RWPE2 (cell line): ENCODE measurements at regions not wholly inside any gene's neighbourhood (a gene's known extent, or its start where the extent isn't known, plus 50 kb on each side); places are given as distances from the start of the nearest gene placed in this dataset.
"Not testable (repeated sequence)": the region's sequence is repeated elsewhere in the genome, so short reads cannot be mapped to it uniquely, and the experiment has no call there.

Source experiments
- ATAC-seq: fragments of 200-7000 bp; cut with Tn5 transposase; 3 replicates; pipeline ENCODE4 v1.9.1; 2021; ENCODE audit warnings: low read depth
- DNase-seq: peaks from one replicate; pipeline ENCODE4 v3.0.0-alpha.2; 2020; ENCODE audit warnings: low spot score
- H3K27ac ChIP-seq: fragments of 450-650 bp; 2 replicates; pipeline ENCODE4 v1.5.1; 2017; ENCODE audit warnings: mild to moderate bottlenecking; ENCODE audit not compliant: poor library complexity, severe bottlenecking
- H3K27me3 ChIP-seq: fragments of 250-450 bp; sonication (Bioruptor Pico); 2 replicates; pipeline ENCODE4 v1.5.1; 2021; ENCODE audit warnings: mild to moderate bottlenecking, moderate library complexity; ENCODE audit not compliant: insufficient read depth, poor library complexity, severe bottlenecking
- H3K36me3 ChIP-seq: fragments of 250-450 bp; sonication (Bioruptor Pico); 2 replicates; pipeline ENCODE4 v1.5.1; 2020; ENCODE audit warnings: low read depth, mild to moderate bottlenecking, moderate library complexity
- H3K4me1 ChIP-seq: fragments of 250-450 bp; sonication (Bioruptor Pico); 2 replicates; pipeline ENCODE4 v1.5.1; 2021; ENCODE audit warnings: mild to moderate bottlenecking, moderate library complexity; ENCODE audit not compliant: insufficient read depth, poor library complexity, severe bottlenecking
- H3K4me3 ChIP-seq: fragments of 250-450 bp; sonication (Bioruptor Pico); 2 replicates; pipeline ENCODE4 v1.5.1; 2021; ENCODE audit warnings: mild to moderate bottlenecking, moderate library complexity; ENCODE audit not compliant: severe bottlenecking
- H3K9me3 ChIP-seq: fragments of 250-450 bp; sonication (Bioruptor Pico); 2 replicates; pipeline ENCODE4 v1.5.1; 2021; ENCODE audit warnings: mild to moderate bottlenecking, moderate library complexity; ENCODE audit not compliant: severe bottlenecking
- CTCF ChIP-seq: fragments of 450-650 bp; IDR thresholded peaks from one replicate; pipeline ENCODE4 v1.5.1; 2017; ENCODE audit warnings: mild to moderate bottlenecking, moderate library complexity; ENCODE audit not compliant: poor library complexity, severe bottlenecking

GRCh38 chr2:160568856-160569255 lies 75.2 kb upstream of the RBMS1 start:
- no peak for TF ChIP-seq CTCF
- Histone ChIP-seq H3K36me3 (no peaks in the 10 kb centered on the region), H3K27ac (no peak overlapping the region), H3K9me3 (no peaks in the 10 kb centered on the region), H3K4me3 (no peak overlapping the region), H3K4me1 (no peaks in the 10 kb centered on the region), H3K27me3 (no peaks in the 10 kb centered on the region)
- ATAC-seq = no peak
- no peak for DNase-seq

GRCh38 chr2:160570376-160570775 lies 76.8 kb upstream of the RBMS1 start:
- TF ChIP-seq CTCF = no peak
- DNase-seq = no peak
- H3K4me3 ChIP-seq = no peak overlapping the region
- no peak overlapping the region for H3K27ac ChIP-seq
- peaks cover 9% of the 10 kb centered on the region for H3K4me1 ChIP-seq
- H3K9me3 ChIP-seq = no peaks in the 10 kb centered on the region
- H3K36me3 ChIP-seq = no peaks in the 10 kb centered on the region
- no peak for ATAC-seq
- H3K27me3 ChIP-seq = no peaks in the 10 kb centered on the region

- Histone ChIP-seq H3K9me3 (no peaks in the 10 kb centered on the region), H3K27ac (peak overlapping the region; percentile 62), H3K4me1 (peaks cover 19% of the 10 kb centered on the region), H3K36me3 (no peaks in the 10 kb centered on the region), H3K27me3 (no peaks in the 10 kb centered on the region), H3K4me3 (no peak overlapping the region)
- ATAC-seq (peak; percentile 95), DNase-seq (no peak)
- no peak for TF ChIP-seq CTCF
Observed at GRCh38 chr2:160574468-160575140, 81.0 kb upstream of the RBMS1 start.

GRCh38 chr2:160575368-160575767 lies 81.8 kb upstream of the RBMS1 start:
- no peak for TF ChIP-seq CTCF
- peaks cover 19% of the 10 kb centered on the region for H3K4me1 ChIP-seq
- H3K36me3 ChIP-seq = no peaks in the 10 kb centered on the region
- no peak for ATAC-seq
- no peak for DNase-seq
- no peak overlapping the region for H3K4me3 ChIP-seq
- H3K27ac ChIP-seq = peak overlapping the region; percentile 62
- no peaks in the 10 kb centered on the region for H3K9me3 ChIP-seq
- no peaks in the 10 kb centered on the region for H3K27me3 ChIP-seq

GRCh38 chr2:160576054-160576499 lies 82.5 kb upstream of the RBMS1 start:
- H3K9me3 ChIP-seq = no peaks in the 10 kb centered on the region
- H3K27ac ChIP-seq = peak overlapping the region; percentile 62
- no peaks in the 10 kb centered on the region for H3K27me3 ChIP-seq
- ATAC-seq = peak; percentile 44; the same call in 2 of the 3 replicates
- no peak overlapping the region for H3K4me3 ChIP-seq
- peaks cover 19% of the 10 kb centered on the region for H3K4me1 ChIP-seq
- TF ChIP-seq CTCF = no peak
- H3K36me3 ChIP-seq = no peaks in the 10 kb centered on the region
- no peak for DNase-seq

- not testable (repeated sequence) for DNase-seq, H3K9me3 ChIP-seq, H3K27me3 ChIP-seq, H3K4me3 ChIP-seq, H3K36me3 ChIP-seq, ATAC-seq
- Histone ChIP-seq H3K27ac (peak overlapping the region; percentile 62), H3K4me1 (peaks cover 19% of the 10 kb centered on the region)
Observed at GRCh38 chr2:160577081-160577480, 83.5 kb upstream of the RBMS1 start.
